Liver (tissue), 8 donors: ENCODE measurements at regions not wholly inside any gene's neighbourhood (a gene's known extent, or its start where the extent isn't known, plus 50 kb on each side); places are given as distances from the start of the nearest gene placed in this dataset.

Experiments used
- DNase-seq: peaks from one replicate; pipeline ENCODE4 v3.0.0-alpha.2; 2017; ENCODE audit warnings: low spot score
- H3K27ac ChIP-seq, 2 donors: one replicate each; pipeline ENCODE4 v1.7.0; 2013; ENCODE audit warnings: inconsistent platforms in 2 of 2, low read length in 2 of 2, control low read depth in 1 of 2, low read depth in 1 of 2, mild to moderate bottlenecking in 1 of 2
- H3K27me3 ChIP-seq, 4 donors: one replicate each; pipeline versions ENCODE4 v1.6.1 to v1.7.0; 2013; ENCODE audit warnings: low read length in 3 of 4, inconsistent platforms in 1 of 4, mild to moderate bottlenecking in 1 of 4, moderate library complexity in 1 of 4; ENCODE audit not compliant: control insufficient read depth in 4 of 4, insufficient read depth in 4 of 4
- H3K36me3 ChIP-seq, 4 donors: one replicate each; pipeline versions ENCODE4 v1.6.1 to v1.7.0; 2013; ENCODE audit warnings: low read length in 3 of 4, mild to moderate bottlenecking in 3 of 4, low read depth in 1 of 4, moderate library complexity in 1 of 4; ENCODE audit not compliant: control insufficient read depth in 4 of 4, insufficient read depth in 3 of 4
- H3K4me1 ChIP-seq, 4 donors: one replicate each; pipeline versions ENCODE4 v1.6.1 to v1.7.0; 2013; ENCODE audit warnings: low read length in 3 of 4, mild to moderate bottlenecking in 3 of 4, moderate library complexity in 1 of 4; ENCODE audit not compliant: control insufficient read depth in 4 of 4, insufficient read depth in 4 of 4
- H3K4me3 ChIP-seq, 3 donors: one replicate each; pipeline versions ENCODE4 v1.6.1 to v1.7.0; 2013; ENCODE audit warnings: low read length in 3 of 3, control low read depth in 1 of 3, low read depth in 1 of 3, mild to moderate bottlenecking in 1 of 3
- H3K9ac ChIP-seq, 2 donors: one replicate each; pipeline ENCODE4 v1.7.0; 2013; ENCODE audit warnings: low read length in 2 of 2, mild to moderate bottlenecking in 2 of 2, moderate library complexity in 2 of 2, control low read depth in 1 of 2, low read depth in 1 of 2
- H3K9me3 ChIP-seq, 4 donors: one replicate each; pipeline versions ENCODE4 v1.6.1 to v1.7.0; 2013; ENCODE audit warnings: low read length in 3 of 4; ENCODE audit not compliant: control insufficient read depth in 4 of 4
- ATF3 ChIP-seq: IDR thresholded peaks from 2 replicates; pipeline ENCODE4 v1.6.1; 2016; ENCODE audit warnings: antibody characterized with exemption
- CTCF ChIP-seq: fragments of 150-350 bp; IDR thresholded peaks from 2 replicates; pipeline ENCODE4 v1.5.1; 2017; ENCODE audit warnings: improper control_type of control experiment, low read depth, low read length; ENCODE audit not compliant: missing input control
- EGR1 ChIP-seq, 2 donors: IDR thresholded peaks; 2 replicates each; pipeline ENCODE4 v1.6.1; 2016 to 2018; ENCODE audit warnings: antibody characterized with exemption in 2 of 2, low read depth in 2 of 2
- FOXA1 ChIP-seq: IDR thresholded peaks from 2 replicates; pipeline ENCODE4 v1.6.1; 2016; ENCODE audit warnings: antibody characterized with exemption
- FOXA2 ChIP-seq: IDR thresholded peaks from 2 replicates; pipeline ENCODE4 v1.6.1; 2016; ENCODE audit warnings: antibody characterized with exemption
- GABPA ChIP-seq, 2 donors: IDR thresholded peaks in 1 of 2; conservative IDR thresholded peaks in 1 of 2; 2 replicates each; pipeline ENCODE4 v1.6.1; 2016; ENCODE audit warnings: antibody characterized with exemption in 2 of 2, mild to moderate bottlenecking in 1 of 2, moderate library complexity in 1 of 2
- HNF4A ChIP-seq, 2 donors: conservative IDR thresholded peaks; 2 replicates each; pipeline ENCODE4 v1.6.1; 2016; ENCODE audit warnings: antibody characterized with exemption in 2 of 2, mild to moderate bottlenecking in 2 of 2
- HNF4G ChIP-seq: IDR thresholded peaks from 2 replicates; pipeline ENCODE4 v1.6.1; 2016; ENCODE audit warnings: antibody characterized with exemption
- JUND ChIP-seq, 2 donors: IDR thresholded peaks; 2 replicates each; pipeline ENCODE4 v1.6.1; 2016; ENCODE audit warnings: antibody characterized with exemption in 2 of 2
- MAX ChIP-seq: IDR thresholded peaks from 2 replicates; pipeline ENCODE4 v1.6.1; 2016; ENCODE audit warnings: antibody characterized with exemption
- RAD21 ChIP-seq, 2 donors: IDR thresholded peaks; 2 replicates each; pipeline ENCODE4 v1.6.1; 2016; ENCODE audit warnings: antibody characterized with exemption in 2 of 2, mild to moderate bottlenecking in 2 of 2
- REST ChIP-seq: IDR thresholded peaks from 2 replicates; pipeline ENCODE4 v1.6.1; 2016; ENCODE audit warnings: antibody characterized with exemption, mild to moderate bottlenecking
- RXRA ChIP-seq, 2 donors: IDR thresholded peaks; 2 replicates each; pipeline ENCODE4 v1.6.1; 2017 to 2018; ENCODE audit warnings: antibody characterized with exemption in 2 of 2, mild to moderate bottlenecking in 1 of 2
- YY1 ChIP-seq: IDR thresholded peaks from 2 replicates; pipeline ENCODE4 v1.6.1; 2016; ENCODE audit warnings: antibody characterized with exemption, mild to moderate bottlenecking
- ZBTB33 ChIP-seq: IDR thresholded peaks from 2 replicates; pipeline ENCODE4 v1.6.1; 2016; ENCODE audit warnings: antibody characterized with exemption
- WGBS: extraction: QIAGEN DNeasy Blood & Tissue Kit; methylation state at CpG from one replicate; pipeline ENCODE4 v1.1.7; 2013; 5-methylcytosine and 5-hydroxymethylcytosine counted together
- donor health status: healthy.
- donor health status: healthy.
- donor health status: healthy.
- donor health status: healthy.
- donor health status: healthy.

GRCh38 chr14:38704220-38704619, 398.8 kb downstream of the SEC23A start:
- Histone ChIP-seq H3K27me3 (no peaks in the 10 kb centered on the region), H3K9me3 (no peaks in the 10 kb centered on the region), H3K4me1 (no peaks in the 10 kb centered on the region), H3K4me3 (no peak overlapping the region), H3K9ac (no peak overlapping the region), H3K36me3 (no peaks in the 10 kb centered on the region), H3K27ac (no peak overlapping the region)
- 98% methylated on average over 1 of the region's 1 CpG for WGBS
- TF ChIP-seq GABPA (IDR thresholded peaks at IDR 0.05 in 1 of 2, conservative IDR thresholded peaks at IDR 0.05 in 1 of 2) (no peak), HNF4G (no peak), ZBTB33 (no peak), FOXA2 (no peak), YY1 (no peak), ATF3 (no peak), EGR1 (IDR thresholded peaks at IDR 0.05; ENCODE audit: low read depth in 2 of 2) (no peak), RXRA (IDR thresholded peaks at IDR 0.05) (no peak), MAX (no peak), CTCF (no peak), FOXA1 (no peak), JUND (IDR thresholded peaks at IDR 0.05) (no peak), RAD21 (IDR thresholded peaks at IDR 0.05) (no peak), REST (no peak)
- DNase-seq: no peak

- Histone ChIP-seq H3K4me3 (no peak overlapping the region), H3K4me1 (no peaks in the 10 kb centered on the region), H3K9me3 (peaks cover 0 to 5% (median 0%) of the 10 kb centered on the region in 4 donors), H3K36me3 (no peaks in the 10 kb centered on the region), H3K27ac (no peak overlapping the region), H3K9ac (no peak overlapping the region), H3K27me3 (no peaks in the 10 kb centered on the region)
- TF ChIP-seq HNF4A (conservative IDR thresholded peaks at IDR 0.05): no peak
- 80% methylated on average over 3 of the region's 3 CpGs for WGBS
- no peak for DNase-seq
Observed at GRCh38 chr14:38696925-38697324, 406.1 kb downstream of the SEC23A start.
